ENCODE measurements at regions not wholly inside any gene's neighbourhood (a gene's known extent, or its start where the extent isn't known, plus 50 kb on each side); places are given as distances from the start of the nearest gene placed in this dataset.

GRCh38 chr7:155237297-155237696 lies 60.4 kb upstream of the INSIG1 start:
- H3K27ac ChIP-seq = no peak overlapping the region
- TF ChIP-seq CTCF (conservative IDR thresholded peaks at IDR 0.05) (no peak), ZFX (IDR thresholded peaks at IDR 0.05) (no peak)

- no peak overlapping the region for H3K27ac ChIP-seq
Measured at GRCh38 chr7:155237730-155238129, 59.9 kb upstream of the INSIG1 start.

GRCh38 chr7:155239431-155240087 lies 58.1 kb upstream of the INSIG1 start:
- peak overlapping the region; percentile 23; the same call in 1 of the 2 replicates for H3K27ac ChIP-seq

More at GRCh38 chr7:155237730-155238129, 59.9 kb upstream of the INSIG1 start:
- no peak for TF ChIP-seq ZFX (IDR thresholded peaks at IDR 0.05)
- TF ChIP-seq CTCF (conservative IDR thresholded peaks at IDR 0.05) = no peak

- TF ChIP-seq CTCF (conservative IDR thresholded peaks at IDR 0.05) = no peak
- H3K27ac ChIP-seq = no peak overlapping the region
Measured at GRCh38 chr7:155244675-155245074, 53.0 kb upstream of the INSIG1 start.

- H3K27ac ChIP-seq = no peak overlapping the region
- TF ChIP-seq ZFX (IDR thresholded peaks at IDR 0.05) (no peak), CTCF (conservative IDR thresholded peaks at IDR 0.05) (no peak)
Measured at GRCh38 chr7:155247479-155248365, 50.0 kb upstream of the INSIG1 start.
